ENCODE measurements at regions not wholly inside any gene's neighbourhood (a gene's known extent, or its start where the extent isn't known, plus 50 kb on each side); places are given as distances from the start of the nearest gene placed in this dataset.

DNA sequence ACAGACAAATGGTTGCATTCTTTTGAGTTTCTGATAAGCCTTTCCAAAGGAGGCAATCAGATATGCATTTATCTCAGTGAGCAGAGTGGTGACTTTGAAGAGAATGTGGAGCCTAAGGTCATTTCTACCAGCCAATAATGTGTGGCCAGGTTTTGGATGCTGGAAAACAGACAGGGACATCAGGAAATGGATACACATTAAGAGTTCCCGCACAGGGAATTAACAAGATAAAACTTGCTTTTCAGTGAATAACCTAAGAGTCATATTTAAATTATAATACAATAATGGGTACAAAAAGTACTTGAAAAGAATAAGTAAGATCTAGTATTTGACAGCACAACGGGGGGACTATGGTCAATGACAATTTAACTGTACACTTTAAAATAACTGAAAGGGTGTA is 492.3 kb upstream of the FAM241A start:
- TF ChIP-seq, protein P1, sequence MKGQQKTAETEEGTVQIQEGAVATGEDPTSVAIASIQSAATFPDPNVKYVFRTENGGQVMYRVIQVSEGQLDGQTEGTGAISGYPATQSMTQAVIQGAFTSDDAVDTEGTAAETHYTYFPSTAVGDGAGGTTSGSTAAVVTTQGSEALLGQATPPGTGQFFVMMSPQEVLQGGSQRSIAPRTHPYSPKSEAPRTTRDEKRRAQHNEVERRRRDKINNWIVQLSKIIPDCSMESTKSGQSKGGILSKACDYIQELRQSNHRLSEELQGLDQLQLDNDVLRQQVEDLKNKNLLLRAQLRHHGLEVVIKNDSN (IDR thresholded peaks at IDR 0.05) = no peak
- TF ChIP-seq NFIC (IDR thresholded peaks at IDR 0.05) (no peak), TEAD4 (IDR thresholded peaks at IDR 0.05) (no peak), REST (IDR thresholded peaks at IDR 0.05; ENCODE audit: low read depth) (no peak), CEBPB (IDR thresholded peaks at IDR 0.05) (no peak), RAD21 (IDR thresholded peaks at IDR 0.05; ENCODE audit: low read depth) (no peak), FOXM1 (IDR thresholded peaks at IDR 0.05; ENCODE audit: borderline replicate concordance, low read depth) (no peak)

Measured in Ishikawa (cell line).